HG03135 (cell line): ENCODE measurements at regions not wholly inside any gene's neighbourhood (a gene's known extent, or its start where the extent isn't known, plus 50 kb on each side); places are given as distances from the start of the nearest gene placed in this dataset.

Source experiments
- ATAC-seq: cut with Tn5 transposase; IDR thresholded peaks from one replicate; pipeline ENCODE4 v1.9.1; 2021; ENCODE audit warnings: mild to moderate bottlenecking, moderate library complexity; ENCODE audit not compliant: unreplicated experiment

DNA sequence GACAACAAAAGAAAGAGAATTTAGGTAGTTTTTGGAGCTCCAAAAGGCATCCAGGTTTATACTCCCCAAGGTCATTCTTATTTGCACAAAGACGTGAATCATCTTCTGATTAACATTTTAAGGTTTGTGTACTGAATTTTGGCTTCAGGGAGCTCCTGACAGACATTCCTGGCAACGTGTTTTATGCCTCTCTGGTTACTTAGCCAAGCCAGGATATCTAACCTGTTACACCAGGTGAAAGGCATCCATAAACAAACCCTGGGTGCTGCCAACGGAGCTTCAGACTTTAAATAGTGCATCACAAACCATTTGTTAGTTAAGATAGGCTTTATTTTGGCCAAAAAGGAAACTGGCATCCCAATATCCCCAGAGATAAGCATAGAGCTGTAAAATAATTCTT is 997.3 kb downstream of the ARAP2 start:
- ATAC-seq: no peak

DNA sequence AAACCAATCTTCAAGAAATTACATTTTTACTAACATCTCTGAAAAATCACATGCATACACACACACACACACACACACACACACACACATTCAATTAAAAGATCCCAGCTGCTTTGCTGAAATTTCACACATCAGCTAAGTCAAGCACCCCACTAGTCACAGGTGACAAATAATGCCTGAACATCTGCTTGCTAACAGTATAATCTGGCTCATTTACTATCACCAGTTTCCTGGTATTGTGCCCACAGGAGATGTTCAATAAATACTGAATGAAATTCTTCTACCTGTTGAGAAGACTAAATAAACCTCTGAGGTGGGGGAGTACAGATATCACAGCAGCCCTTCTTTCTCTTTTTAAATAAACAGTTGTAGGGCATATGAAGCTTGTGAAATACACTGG is 994.0 kb downstream of the ARAP2 start:
- ATAC-seq: no peak

DNA sequence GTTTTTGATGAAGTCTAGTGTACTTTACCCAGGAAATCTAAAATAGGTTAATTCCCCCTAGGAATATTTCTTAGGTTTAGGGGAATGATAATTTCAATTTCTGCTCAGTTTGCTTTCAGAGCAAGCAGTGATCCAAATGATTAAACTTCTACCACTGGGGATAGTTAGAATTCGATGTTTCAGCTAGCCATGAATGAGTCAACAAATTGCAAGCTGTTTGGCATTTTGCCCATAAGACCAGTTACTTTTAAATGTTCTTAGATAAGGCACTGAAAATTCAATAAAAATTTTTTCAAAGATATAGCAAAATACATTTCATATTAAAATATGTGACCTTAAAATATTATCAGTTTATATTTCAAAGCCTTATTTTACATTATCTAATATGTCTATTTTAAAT is 993.6 kb downstream of the ARAP2 start:
- no peak for ATAC-seq

DNA sequence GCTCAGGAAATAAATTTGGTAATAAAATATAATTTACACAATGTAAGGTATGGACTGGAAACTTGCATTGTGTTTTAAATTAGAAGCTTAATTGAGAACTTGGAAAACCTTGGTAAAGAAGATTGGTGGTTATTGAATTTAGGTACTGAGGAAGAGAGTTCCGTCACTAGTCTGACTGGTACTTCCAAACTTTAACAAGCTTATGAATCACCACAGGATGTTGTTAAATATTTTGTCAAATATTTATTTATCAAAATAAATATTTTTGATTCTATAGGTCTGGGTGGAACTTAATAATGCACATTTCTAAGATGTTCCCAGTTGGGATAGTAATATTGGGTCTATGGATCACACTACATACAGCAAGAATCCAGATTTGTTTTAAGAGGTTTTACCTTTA is 992.2 kb downstream of the ARAP2 start:
- ATAC-seq: no peak

DNA sequence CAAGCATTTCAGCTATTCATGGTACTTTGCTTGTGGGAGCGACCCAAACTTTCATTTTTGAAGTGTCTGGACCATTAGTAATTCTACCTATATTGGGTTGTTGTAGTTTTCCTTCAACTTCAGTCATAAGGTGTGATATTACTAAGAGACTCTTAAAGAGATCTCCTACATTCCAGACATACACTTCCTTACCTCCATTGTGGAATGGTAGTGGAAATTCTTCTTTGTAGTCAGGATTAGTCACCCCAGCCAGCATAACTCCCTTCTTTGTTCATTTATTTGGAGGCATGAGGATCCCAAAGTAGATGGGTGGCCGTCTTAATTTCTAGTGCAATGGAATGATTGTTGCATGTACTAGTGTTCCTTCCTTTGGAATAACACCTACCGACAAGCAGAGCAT is 991.4 kb downstream of the ARAP2 start:
- ATAC-seq: no peak

DNA sequence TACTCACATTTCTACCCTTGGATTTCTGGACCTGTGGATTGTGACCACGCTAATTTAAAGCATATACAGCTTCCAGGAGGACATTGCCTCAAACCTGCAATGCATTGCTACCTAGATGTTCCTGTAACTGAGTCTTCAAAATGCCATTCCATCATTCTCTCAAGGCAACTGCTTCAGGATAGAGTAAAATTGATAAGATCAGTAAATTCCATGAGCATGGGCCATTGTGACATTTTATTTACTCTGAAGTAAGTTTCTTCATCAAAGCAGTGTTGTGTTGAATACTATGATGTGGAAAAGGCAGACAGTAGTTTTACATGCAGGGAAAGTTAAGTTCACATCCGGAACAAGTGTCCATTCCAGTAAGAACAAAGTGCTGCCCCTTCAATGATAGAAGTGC is 991.0 kb downstream of the ARAP2 start:
- no peak for ATAC-seq

DNA sequence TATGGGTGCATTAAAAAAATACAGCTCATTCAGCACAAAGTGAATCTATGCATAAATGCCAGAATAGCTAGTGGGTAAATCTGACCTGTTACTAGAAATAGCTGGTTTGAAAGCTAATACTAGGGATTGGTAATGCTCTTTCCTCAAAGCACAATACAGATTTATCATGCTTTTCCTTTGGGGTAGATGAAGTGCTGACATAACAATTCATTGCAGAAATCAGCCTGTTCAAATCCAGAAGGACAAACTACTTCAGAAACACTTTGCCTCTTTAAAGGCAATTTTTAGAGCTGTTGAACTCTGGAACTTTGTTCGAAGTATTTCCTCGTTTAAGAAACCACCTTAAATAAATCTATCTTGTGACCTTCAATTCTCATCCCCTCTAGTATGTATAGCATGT is 957.9 kb downstream of the ARAP2 start:
- no peak for ATAC-seq

DNA sequence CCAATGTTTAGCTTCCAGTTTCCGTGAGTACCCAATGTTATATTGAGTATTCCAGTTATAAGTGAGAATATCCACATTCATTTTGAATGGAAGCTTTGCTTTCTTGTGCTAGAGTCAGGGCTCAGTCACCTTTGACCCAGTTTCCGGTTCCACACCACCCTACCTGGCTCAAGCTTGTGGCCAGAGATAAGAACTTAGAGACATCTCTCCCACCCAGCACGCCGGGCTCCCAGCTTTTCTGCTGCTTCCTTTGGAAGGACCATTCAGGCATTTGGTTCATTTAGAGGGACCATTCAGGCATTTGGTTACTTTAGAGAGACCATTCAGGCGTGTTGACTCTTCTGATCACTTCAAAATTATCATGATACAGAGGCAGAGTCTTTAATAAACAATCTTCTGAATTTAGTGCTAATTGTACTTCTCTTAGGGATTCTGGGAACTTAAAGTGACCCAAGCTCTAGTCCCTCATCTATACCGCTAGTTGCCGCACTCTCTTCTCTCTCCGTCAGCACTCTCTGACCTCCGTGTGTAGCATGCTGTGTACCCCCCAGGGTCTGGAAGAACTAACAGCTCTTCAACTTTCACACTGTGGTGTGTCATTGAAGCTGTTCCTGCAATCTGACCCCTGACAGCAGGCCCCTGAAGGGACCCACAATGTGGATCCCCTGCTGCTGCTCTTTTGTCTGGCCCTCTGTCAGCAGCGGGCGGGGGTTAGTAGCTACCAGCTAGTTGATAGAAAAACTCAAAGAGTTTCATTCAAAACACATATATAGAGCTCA is 943.1 kb downstream of the ARAP2 start:
- ATAC-seq: no peak

DNA sequence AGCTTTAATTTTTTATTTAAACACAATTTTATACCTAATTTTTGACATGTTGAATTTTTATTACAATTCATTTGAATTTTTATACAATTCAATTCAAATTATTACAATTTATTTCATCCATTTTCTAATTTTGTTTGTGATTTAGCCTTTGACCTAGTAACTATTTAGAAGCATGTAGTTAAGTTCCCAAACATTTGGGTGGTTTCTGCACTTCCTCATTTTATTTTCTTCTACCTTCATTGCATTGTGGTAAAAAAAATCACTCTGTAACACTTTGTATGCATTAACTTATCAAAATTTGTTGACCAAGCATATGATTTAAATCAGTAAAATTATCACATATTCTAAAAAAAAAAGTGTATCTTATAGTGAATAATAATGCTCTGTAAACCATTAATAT is 928.9 kb downstream of the ARAP2 start:
- no peak for ATAC-seq

DNA sequence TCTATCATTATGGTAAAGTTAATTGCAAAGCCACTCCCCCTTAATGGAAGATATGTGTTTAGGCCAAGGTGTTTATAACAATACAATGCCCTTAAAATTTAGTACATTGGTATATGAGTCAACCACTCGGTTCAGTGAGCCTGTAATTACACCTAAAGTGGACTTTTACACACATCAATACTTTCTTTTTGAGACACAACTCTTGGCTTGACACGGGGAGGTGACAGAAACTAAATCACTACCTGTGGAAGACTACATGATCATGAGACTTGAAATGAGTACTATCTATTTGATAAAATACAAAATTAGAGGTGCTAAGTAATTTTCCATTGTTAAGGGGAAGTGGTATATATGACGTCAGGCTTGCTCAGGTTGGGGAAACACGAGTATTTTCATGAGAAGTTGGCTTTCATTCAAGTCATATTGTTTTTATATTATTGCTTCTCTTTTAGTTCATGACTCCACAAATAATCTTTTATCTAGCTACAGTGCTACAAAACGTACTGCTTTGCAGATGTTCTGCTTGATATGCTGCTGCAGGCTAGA is 918.3 kb downstream of the ARAP2 start:
- no peak for ATAC-seq

DNA sequence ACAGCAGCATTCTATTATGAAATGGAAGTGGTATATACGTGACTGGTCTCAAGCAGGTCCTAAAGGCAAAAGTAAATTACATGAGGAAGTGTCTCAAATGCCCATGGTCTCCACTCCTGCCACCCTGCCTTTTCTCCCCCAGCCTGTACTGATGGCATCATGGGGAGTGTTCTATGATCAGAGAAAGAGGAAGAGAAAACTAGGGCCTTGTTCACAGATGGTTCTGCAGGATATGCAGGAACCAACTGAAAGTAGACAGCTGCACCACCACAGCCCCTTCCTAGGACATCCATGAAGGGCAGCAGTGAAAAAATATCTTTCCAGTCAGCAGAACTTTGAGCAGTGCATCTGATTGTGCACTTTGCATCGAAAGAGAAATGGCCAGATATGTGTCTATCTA is 901.5 kb downstream of the ARAP2 start:
- no peak for ATAC-seq

DNA sequence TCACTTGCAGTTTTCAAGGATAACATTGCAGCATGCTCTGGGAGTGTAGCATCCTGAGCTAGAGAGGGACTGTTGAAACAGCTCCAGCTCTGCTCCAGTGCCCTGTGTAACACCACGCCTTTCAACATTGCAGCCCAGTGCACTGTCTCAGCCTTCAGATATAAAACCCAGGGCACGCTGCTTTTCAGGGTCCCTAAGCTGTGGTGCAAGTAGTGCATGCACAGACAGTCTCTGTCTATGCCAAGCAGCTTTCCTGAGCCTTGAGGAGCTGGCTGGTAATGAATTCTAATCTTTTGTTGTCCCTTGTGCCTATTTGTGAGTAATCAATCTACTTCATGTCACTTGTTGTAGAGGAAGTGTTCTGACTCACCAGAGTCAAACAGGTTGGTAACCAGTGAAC is 897.0 kb downstream of the ARAP2 start:
- ATAC-seq: no peak

DNA sequence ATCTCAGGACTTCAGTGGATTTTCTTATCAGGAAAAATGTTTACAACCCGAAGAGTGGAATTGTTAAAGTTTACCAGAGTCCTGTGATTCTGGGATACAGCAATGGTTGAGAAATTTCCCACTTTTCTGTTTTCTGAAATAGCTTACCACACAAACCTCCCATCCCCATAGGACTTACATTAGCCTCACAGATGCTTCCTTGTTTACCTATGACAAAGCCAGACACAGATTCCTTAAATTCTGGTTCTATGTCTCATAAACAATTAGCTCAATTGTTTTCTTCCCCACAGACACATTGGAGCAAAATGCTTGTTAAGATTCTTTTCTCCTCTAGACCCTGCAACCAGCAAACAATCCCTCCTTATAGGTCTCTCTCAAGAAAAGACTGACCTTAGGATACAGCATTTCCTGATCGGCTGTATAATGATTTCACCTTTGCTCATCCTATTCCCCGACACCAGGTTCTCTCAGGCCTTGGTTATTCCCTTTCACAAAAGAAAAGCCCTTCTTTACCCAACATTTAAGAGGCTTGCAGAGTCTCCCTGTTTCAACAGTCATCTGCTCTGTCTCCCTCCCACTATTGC is 886.2 kb downstream of the ARAP2 start:
- no peak for ATAC-seq

DNA sequence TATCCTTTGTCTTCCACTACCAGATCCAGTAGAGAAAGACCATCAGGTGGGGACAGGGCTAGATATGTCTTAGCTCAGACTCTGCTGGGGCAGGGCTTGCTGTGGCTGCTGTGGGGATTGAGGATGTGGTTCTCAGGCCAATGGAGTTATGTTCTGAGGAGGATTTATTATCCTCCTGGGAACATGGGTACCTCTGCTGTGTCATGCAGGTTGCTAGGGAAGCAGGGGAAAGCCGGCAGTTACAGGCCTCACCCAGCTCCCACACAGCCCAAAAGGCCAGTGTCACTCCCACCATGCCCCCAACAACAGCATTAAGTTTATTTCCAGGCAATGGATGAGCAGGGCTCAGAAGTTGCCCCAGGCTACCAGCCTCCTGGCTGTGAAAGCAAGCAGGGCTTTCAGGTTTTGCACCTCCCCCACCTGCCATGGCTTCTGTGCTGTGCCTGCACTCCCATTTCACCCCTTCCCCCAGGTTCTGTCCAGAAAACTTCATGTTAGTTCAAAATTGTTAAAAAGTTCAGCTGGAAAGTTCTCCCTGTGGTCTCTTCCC is 879.9 kb downstream of the ARAP2 start:
- ATAC-seq: no peak

DNA sequence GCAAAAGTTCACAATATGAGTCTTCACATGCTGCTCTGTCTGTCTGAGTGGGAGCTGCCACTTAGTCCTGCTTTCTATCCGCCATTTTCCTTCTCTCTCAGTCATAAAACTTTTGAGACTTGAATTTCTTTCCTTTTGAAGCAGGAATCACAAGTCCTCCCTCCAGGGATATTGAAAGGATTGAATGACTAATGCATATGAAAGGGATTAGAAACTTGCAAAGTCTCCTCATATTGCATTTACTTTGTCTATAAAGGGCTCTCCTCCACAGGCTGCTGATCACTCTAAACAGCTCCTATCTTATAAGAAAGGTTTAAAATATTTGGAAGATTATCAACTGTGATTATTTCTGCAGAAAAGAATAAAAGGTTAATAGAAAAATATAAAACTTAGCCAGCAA is 879.1 kb downstream of the ARAP2 start:
- no peak for ATAC-seq

DNA sequence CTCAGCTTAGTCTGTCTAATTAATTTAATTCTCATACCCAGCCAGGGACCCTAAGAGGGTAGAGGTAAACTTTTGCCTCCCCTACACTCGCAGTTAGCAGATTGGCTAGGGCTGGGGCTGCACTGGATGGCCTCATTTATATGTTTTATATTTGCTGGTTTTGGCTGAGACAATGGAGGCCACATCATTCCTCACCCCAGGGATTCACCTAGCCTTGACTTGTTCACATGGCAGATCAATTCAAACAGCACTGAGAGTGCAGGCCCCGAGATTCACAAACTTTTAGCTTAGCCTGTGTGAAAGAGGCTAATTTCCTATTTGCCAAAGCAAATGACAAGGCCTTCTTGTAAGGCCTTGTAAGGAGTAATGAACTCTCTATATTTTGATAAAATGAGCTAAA is 844.4 kb downstream of the ARAP2 start:
- no peak for ATAC-seq

DNA sequence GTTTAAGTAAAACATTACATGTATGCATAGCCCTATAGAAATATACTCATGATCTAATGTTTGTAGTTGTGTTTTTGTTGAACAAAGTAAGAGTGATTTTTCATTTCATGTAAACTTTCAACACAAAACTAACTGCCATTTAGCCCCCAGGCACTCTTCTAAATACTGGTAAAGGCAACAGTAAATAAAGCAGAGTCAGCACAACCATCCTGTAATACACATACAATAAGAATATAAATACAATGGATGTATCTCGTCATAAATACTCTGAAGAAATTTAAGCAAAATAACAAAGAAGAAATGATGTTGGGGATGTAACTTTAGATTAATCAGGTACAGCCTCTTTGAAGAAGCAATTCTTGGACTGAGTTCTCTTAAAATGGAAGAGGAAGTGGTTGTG is 821.2 kb downstream of the ARAP2 start:
- ATAC-seq: no peak

DNA sequence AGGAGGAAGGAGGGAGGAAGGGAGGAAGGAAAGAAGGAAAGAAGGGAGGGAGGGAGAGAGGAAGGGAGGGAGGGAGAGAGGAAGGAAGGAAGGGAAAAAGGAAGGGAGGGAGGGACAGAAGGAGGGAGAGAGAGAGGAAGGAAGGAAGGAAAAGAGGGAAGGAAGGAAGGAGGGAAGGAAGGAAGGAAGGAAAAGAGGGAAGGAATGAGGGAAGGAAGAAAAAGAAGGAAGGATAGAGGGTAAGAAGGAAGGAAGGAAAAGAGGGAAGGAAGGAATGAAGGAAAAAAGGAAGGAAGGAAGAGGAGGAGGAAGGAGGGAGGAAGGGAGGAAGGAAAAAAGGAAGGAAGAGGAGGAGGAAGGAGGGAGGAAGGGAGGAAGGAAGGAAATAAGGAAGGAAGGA is 796.8 kb downstream of the ARAP2 start:
- ATAC-seq: no peak

DNA sequence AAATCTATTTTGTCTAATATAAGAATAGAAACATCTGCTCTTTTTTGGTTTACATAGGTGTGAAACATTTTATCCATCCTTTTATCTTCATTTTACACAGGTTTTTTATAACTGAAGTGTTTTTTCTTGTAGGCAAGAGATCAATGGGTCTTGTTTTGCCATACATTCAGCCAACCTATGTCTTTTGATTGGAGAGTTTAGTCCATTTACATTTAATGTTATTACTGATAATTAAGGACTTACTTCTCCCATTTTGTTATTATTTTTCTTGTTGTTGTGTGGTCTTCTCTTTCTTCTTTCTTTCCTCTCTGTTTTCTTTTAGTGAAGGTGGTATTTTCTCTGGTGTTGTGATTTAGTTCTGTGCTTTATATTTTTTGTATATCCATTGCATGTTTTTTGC is 785.3 kb downstream of the ARAP2 start:
- ATAC-seq: no peak

DNA sequence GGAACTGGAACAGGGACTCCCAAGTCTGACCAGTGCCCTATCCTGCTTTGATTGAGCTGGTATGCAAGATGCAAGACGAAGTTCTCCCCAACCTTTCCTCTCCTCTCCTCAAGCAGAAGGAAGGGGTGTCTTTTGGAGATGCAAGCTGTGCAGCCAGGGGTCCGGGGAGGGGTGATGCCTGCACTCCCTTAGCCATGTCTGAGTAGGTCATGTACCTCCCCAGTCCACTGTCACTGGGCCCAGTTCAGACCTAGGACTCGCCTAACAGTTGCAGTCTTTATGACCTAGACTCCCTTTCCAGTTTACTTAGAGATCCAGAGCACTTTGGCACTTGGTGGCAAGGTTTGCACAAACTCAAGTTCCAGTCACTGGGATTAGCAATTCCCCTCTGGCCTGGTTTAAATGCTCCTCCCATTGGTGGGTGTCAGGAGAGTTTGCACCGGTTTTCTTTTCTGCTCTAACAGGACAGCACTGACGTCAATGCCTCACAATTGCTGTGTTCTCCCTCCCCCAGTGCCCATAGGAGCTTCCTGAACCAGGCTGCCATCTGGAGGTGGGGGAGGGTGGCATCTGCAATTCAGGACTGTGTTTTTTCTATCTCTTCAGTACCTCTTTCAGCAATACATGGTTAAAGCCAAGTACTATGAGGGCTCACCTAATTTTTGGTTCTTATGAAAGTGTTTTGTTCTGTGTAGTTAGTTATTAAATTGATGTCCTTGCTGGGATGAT is 782.2 kb downstream of the ARAP2 start:
- no peak for ATAC-seq

DNA sequence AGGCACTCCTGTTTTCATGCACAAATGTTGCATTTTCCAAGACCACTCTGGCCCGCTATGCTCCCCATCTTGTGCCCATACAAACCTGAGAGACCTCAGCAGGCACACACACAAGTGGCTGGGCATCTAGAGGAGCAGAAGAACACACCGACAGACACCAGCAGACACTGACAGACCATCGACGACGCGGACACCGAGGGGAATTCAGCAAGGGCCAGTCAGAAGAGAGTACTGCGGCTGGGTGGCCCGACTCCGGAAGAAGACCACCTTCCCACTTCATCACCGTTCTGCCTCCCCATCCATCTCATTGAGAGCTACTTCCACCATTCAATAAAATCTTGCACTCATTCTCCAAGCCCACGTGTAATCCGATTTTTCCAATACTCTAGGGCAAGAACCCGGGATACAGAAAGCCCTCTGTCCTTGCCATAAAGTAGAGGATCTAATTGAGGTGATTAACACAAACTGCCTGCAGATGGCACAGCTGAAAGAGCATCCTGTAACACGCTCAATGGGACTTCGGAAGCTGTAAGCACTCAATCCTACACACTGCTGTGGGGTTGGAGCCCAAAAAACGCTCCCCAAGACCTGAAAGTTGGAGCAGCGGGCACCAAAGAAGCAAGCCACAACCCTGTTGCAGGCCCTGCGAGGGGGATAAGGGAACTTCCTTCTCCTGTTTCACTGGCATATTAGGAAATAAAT is 780.9 kb downstream of the ARAP2 start:
- no peak for ATAC-seq
